Pancreas (tissue), 10 donors: ENCODE measurements at regions not wholly inside any gene's neighbourhood (a gene's known extent, or its start where the extent isn't known, plus 50 kb on each side); places are given as distances from the start of the nearest gene placed in this dataset.

Source experiments
- ATAC-seq, 4 donors: fragments of 200-7000 bp; cut with Tn5 transposase; one replicate each; pipeline versions ENCODE4 v1.8.0 to v1.9.1; 2020; ENCODE audit warnings: mild to moderate bottlenecking in 4 of 4, moderate library complexity in 4 of 4
- DNase-seq, 6 donors: peaks; one replicate each; pipeline ENCODE4 v3.0.0-alpha.2; 2020
- FAIRE-seq: peaks from 2 replicates; lab custom pipeline; 2012; peaks lifted over from hg19 to GRCh38; lab: Jason Lieb, UNC
- H3K27ac ChIP-seq, 4 donors: fragments of 200-600 bp; sonication (generic); 1 replicate in 3 of 4; 2 replicates in 1 of 4; pipeline versions ENCODE4 v1.5.0 to v1.8.0; 2020
- H3K27me3 ChIP-seq, 4 donors: fragments of 200-600 bp; one replicate each; pipeline ENCODE4 v1.8.0; 2021
- H3K36me3 ChIP-seq, 3 donors: fragments of 200-600 bp; sonication (generic) in 1 of 3; one replicate each; pipeline versions ENCODE4 v1.5.0 to v1.8.0; 2020 to 2021
- H3K4me1 ChIP-seq, 3 donors: fragments of 200-600 bp; one replicate each; pipeline ENCODE4 v1.8.0; 2021
- H3K4me3 ChIP-seq, 4 donors: fragments of 200-600 bp; sonication (generic) in 2 of 4; one replicate each; pipeline versions ENCODE4 v1.5.0 to v1.8.0; 2020 to 2021
- H3K9me3 ChIP-seq, 4 donors: fragments of 200-600 bp; one replicate each; pipeline ENCODE4 v1.8.0; 2021
- CTCF ChIP-seq, 4 donors: fragments of 200-600 bp; sonication (generic) in 3 of 4; IDR thresholded peaks; one replicate each; pipeline versions ENCODE4 v1.5.0 to v1.8.0; 2021; ENCODE audit warnings: antibody characterized with exemption in 4 of 4
- WGBS, 2 donors: extraction: QIAGEN DNeasy Blood & Tissue Kit; methylation state at CpG; one replicate each; pipeline ENCODE4 v1.1.7; 2013; 5-methylcytosine and 5-hydroxymethylcytosine counted together
- intact Hi-C, 3 donors: fragments of 100-400 bp; cut with DNase I; formaldehyde crosslinking; loops; one replicate each; pipeline versions ENCODE4 v1.11.1 to v1.14.2; 2022
- donor health status: healthy with polysubstance abuse.
- donor health status: DM: no; HTN: no; CAD: no; lungs with moderate emphysema.
- donor health status: DM: no; HTN: no; CAD: no.
- donor health status: control.
- donor health status: control.
- donor health status: Bipolar disorder and iron deficiency.
- donor health status: DM: yes; HTN: yes; CAD: no.
- donor health status: DM: no; HTN: no; CAD: no.
- donor health status: DM: no; HTN: no; CAD: no.
- donor health status: DM: yes; HTN: yes; CAD: no.

- FAIRE-seq (no peak), DNase-seq (peak in 1 of 6 donors; percentile 45), ATAC-seq (peak in 3 of 4 donors; percentile 39 to 65 (median 60))
- Histone ChIP-seq H3K27me3 (peaks cover 0 to 3% (median 0%) of the 10 kb centered on the region in 4 donors), H3K4me3 (peak overlapping the region; percentile 2 to 51 (median 26)), H3K36me3 (no peaks in the 10 kb centered on the region), H3K9me3 (no peaks in the 10 kb centered on the region), H3K4me1 (peaks cover 0 to 4% (median 0%) of the 10 kb centered on the region in 3 donors), H3K27ac (no peak overlapping the region)
- intact Hi-C loops, result no loop called here
- no peak for TF ChIP-seq CTCF (IDR thresholded peaks at IDR 0.05)
- 12 to 14% methylated on average over 45 to 48 of the region's 48 CpGs for WGBS, 2 donors
Measured at GRCh38 chr5:77844623-77845323, 68.6 kb upstream of the TBCA start.

GRCh38 chr5:77844373-77844622, 68.2 kb upstream of the TBCA start:
- FAIRE-seq, result no peak
- Histone ChIP-seq H3K27me3 (peaks cover 0 to 3% (median 0%) of the 10 kb centered on the region in 4 donors), H3K27ac (no peak overlapping the region), H3K4me3 (peak overlapping the region; percentile 2 to 51 (median 26)), H3K36me3 (no peaks in the 10 kb centered on the region), H3K4me1 (peaks cover 0 to 4% (median 0%) of the 10 kb centered on the region in 3 donors), H3K9me3 (no peaks in the 10 kb centered on the region)
- no peak for DNase-seq
- ATAC-seq, result peak in 3 of 4 donors; percentile 26 to 54 (median 35)
- no peak for TF ChIP-seq CTCF (IDR thresholded peaks at IDR 0.05)
- intact Hi-C loops, result no loop called here
- WGBS, 2 donors, result 1 to 4% methylated on average over 10 of the region's 10 CpGs

- WGBS, 2 donors, result 45 to 47% methylated on average over 24 of the region's 24 CpGs
- no peak for DNase-seq
- no peak for TF ChIP-seq CTCF (IDR thresholded peaks at IDR 0.05)
- no peaks in the 10 kb centered on the region for H3K36me3 ChIP-seq
- FAIRE-seq, result no peak
- H3K4me1 ChIP-seq, result peaks cover 0 to 4% (median 0%) of the 10 kb centered on the region in 3 donors
- ATAC-seq, result peak in 3 of 4 donors; percentile 35 to 68 (median 63)
- no peak overlapping the region for H3K27ac ChIP-seq
- H3K4me3 ChIP-seq, result peak overlapping the region in 3 of 4 donors; percentile 26 to 51 (median 27)
- intact Hi-C loops, result no loop called here
- H3K27me3 ChIP-seq, result peaks cover 0 to 3% (median 0%) of the 10 kb centered on the region in 4 donors
- no peaks in the 10 kb centered on the region for H3K9me3 ChIP-seq
Measured at GRCh38 chr5:77843570-77844372, 67.6 kb upstream of the TBCA start.

- WGBS, 2 donors, result 93% methylated on average over 2 of the region's 2 CpGs
- peaks cover 0 to 4% (median 0%) of the 10 kb centered on the region in 3 donors for H3K4me1 ChIP-seq
- H3K27me3 ChIP-seq, result peaks cover 0 to 3% (median 0%) of the 10 kb centered on the region in 4 donors
- H3K4me3 ChIP-seq, result no peak overlapping the region
- no peaks in the 10 kb centered on the region for H3K36me3 ChIP-seq
- DNase-seq, result no peak
- TF ChIP-seq CTCF (IDR thresholded peaks at IDR 0.05), result no peak
- no peak for ATAC-seq
- intact Hi-C loops, result no loop called here
- no peaks in the 10 kb centered on the region for H3K9me3 ChIP-seq
- FAIRE-seq, result no peak
- H3K27ac ChIP-seq, result no peak overlapping the region
Measured at GRCh38 chr5:77842243-77842642, 66.1 kb upstream of the TBCA start.
